HG03066 (cell line): ENCODE measurements at regions not wholly inside any gene's neighbourhood (a gene's known extent, or its start where the extent isn't known, plus 50 kb on each side); places are given as distances from the start of the nearest gene placed in this dataset.
"Not testable (repeated sequence)": the region's sequence is repeated elsewhere in the genome, so short reads cannot be mapped to it uniquely, and the experiment has no call there.

Experiments
- ATAC-seq: cut with Tn5 transposase; IDR thresholded peaks from one replicate; pipeline ENCODE4 v1.9.1; 2021; ENCODE audit warnings: low read depth; ENCODE audit not compliant: unreplicated experiment

DNA sequence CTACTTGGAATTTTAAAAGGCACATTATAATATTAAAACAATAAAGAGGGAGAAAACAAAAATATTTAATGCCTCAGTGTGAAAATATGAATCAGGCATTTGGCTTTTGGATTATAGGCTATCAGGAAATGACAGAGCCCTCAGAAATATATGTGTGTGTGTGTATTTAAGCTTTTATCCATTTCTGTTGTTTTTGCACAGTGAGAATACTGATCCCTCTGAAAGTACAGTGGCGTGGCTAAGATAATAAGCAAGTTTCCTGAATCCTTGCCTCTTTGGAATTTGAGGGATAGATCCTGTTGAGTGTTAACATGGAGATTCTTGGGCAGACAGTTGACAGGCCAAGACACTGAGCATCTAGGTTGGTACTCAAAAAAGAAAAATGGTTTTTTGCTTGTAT lies 234.8 kb upstream of the ZBTB20 start:
- no peak for ATAC-seq

DNA sequence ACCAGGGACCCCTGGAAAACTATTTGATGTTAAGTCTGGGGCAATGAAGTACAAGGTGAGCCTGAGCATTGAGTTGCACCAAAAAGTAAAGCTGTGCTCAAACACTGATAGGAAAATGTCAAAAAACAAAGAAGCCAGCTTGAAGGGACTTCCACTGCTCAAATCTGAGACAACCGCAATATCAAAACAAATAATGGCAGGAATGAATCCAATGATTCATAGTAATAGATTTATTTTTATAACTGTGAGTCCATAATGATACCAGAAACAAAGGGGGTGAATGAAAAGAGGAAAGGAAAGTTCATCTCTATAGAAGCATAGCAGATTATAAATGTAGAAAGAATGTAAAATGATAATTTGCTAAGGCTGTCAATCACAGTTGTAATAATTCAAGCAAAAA lies 237.3 kb upstream of the ZBTB20 start:
- no peak for ATAC-seq

DNA sequence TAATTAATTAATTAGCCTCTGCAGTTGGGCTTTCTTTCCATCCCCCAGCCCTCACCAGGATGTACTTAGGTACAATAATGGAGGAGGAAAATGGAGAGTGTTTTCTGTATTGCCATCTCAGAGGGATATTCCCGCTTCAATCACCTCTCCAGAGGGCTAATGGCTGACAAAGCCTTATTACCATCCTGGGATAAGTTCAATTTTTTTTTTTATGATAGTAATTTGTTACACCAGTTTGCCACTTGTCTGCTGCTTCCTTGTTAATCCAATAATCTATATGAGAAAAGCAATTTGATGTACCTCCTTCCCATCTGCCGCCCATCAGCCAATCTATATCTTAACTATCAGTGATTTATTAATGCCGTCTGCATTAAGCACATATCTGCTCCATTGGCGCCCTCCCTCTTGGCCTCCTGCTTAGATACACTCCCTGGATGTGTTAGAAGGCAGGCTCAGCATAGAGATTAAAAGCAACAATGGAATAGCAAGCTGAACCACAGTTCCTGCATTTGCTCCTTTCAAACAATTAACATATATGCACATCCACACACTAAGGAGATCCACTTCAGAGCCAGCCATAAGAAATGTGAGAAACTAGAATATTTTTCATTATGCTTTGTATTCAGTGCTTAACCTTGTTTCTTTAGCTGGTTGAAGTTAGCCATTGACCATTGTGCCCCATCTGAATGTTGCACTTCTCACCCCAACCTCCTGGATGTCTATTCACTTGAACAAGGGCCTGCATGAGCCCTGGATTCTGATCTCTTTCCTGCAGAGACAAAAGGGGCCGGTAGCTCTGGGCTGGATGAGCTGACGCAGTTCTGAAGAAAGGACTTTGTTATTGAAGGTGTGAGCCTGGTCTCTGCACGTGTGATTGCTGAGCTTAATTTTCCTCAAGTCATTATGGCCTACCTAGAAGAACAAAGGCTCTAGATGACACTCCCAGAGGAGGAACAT lies 237.3 kb upstream of the GAP43 start:
- ATAC-seq, result no peak

DNA sequence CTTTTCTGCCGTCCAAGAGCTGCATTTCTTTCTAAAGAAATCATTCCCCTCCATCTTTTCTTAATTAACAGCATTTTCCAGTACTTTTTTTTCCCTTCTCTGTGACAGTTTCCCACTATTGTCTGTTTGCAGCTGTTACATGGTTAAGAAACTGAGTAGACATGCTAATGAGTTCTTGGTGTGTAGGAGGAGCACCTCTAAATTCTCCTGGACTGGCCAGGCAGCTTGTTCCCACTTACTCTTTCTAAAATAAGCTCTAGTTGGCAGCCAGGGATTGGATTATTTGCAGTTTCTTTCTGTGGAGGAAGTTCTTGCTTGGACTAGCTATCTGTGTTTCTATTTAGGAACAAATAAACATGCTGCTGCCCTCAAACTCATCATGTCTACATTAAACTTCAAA lies 235.1 kb upstream of the GAP43 start:
- no peak for ATAC-seq

DNA sequence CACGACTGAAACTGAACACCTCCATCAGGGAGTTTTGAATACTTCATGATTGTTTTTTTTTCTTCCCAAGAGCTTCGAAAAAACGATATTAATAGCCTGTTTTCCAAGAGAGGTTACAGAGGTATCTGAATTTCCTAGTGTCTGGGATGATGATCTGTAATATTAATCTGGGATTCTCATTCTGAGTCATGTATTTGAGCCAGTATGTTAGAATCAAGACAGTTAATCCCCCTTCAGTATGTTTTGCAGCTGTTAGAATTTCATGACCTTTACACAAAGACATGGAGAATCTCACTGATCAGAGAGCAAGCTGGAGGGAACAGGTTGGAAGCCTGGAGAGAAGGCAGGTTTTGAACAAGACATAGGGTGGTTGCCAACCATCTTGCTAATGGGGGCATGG lies 234.5 kb upstream of the GAP43 start:
- ATAC-seq, result no peak

DNA sequence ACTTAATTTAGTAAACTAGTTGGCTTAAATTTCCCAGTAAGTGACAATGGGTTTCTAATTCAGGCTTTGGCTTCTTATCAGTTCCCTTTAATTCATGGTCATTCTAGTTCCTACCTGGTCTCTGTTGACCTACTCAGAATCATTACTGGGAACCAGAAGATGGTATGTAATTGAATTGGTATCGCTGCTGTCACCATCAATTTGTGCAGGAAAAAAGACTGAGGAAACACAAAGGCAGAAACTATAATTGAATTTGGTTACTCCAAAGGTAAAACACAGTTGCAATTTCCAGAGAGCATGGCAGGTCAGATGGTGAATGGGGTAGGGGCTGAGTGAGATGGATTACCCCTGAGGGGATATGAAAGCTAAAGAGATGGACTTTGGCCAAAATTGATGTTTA lies 226.5 kb upstream of the GAP43 start:
- no peak for ATAC-seq

DNA sequence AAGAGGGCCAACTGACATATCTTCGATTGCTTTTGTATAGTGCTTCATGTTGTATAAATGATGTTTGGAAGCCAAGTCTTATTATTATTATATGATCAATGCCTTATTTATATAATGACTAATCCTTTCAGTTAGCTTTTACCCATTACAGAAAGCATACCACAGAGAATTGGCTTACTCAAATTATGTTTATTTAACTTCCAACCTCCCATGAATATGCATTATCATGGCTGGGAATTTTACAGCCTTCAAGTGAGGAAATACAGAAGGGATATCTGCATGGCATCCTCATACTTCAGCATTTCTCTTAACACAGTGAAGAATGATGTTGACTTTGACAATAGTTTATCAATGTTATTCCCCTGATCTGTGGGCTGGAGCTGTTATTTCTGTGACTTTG lies 225.9 kb upstream of the GAP43 start:
- no peak for ATAC-seq

DNA sequence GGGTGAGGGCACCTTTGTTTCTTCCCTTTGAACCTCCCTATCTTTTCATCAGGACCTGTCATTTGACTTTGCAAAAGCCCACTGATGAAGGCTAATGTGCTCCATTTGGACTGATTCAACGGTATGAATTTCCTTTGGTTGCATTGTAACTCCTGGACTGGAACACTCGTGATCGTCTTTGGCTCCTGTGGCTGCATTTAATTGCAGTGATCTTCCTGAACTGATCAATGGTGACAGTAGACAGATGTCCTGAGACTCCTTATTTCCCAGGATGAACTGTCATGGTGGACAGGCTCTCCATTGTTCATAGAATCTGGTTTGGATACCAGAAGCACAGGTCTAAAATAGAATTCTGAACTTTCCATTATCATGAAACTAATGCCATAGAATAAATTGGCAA lies 224.8 kb upstream of the GAP43 start:
- ATAC-seq, result no peak

DNA sequence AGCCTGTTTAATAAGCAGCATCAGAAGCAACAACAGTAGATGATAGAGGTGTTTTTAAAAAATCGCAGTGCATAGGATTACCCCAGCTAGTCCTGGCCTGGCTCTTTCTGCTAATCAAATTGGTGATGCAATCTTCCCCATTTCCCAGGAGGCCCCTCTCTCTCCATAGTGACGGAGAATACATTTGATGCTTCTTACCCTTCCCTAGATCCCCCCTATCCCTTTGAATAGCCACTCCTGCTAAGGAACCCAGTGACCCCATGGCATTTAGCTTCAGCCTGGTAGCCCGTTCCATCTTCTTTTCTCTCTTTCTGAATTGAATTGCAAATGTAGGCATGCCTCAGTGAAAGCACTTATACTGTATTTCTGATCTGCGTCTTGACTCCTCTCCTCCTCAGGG lies 223.6 kb upstream of the GAP43 start:
- no peak for ATAC-seq

DNA sequence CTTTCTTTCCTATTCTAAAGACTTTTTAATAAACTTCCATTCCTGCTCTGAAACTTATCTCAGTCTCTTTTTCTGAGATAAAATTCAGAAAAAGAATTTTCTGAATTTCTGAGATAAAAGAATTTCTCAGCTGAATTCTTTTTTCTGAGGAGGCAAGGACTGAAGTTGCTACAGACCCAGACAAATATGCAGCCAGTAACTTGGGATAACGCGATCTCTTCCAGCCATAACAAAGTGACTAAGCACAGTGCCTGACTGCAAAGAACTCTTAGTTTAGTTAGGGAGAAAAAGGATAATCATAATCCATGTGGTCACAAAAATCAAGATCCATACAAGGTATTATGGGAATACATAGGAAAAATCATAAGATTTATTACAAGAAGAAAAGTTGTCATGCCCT lies 222.0 kb upstream of the GAP43 start:
- no peak for ATAC-seq

DNA sequence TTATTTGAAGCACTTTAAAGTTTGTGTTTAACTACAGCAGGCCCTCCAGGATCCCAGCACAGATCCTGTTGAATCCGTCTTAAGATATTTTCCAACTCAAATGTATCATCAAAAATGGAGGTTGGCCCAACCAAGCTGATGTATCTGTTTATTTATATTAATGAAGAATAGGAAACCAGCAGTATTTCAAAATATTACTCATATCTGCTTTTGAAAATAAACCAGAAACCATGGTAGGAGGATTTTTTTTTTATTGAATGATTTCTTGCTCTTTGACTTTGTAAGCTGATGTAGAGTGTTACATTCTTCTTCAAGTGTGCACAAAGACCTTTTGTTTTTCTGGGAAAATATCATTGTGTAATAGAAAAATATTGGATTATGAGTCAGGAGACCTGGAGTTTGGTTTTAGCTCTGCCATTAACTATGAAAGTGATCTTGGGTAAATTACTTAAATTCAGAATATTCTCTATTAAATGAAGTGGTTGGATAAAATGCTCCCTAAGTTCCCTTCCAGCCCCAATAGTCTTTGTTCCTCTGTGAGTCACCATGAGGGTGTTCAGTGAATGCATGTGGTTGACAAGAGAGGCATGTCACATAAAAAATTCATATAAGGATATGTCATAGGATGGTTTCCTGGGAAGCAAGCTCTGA lies 221.3 kb upstream of the GAP43 start:
- no peak for ATAC-seq

DNA sequence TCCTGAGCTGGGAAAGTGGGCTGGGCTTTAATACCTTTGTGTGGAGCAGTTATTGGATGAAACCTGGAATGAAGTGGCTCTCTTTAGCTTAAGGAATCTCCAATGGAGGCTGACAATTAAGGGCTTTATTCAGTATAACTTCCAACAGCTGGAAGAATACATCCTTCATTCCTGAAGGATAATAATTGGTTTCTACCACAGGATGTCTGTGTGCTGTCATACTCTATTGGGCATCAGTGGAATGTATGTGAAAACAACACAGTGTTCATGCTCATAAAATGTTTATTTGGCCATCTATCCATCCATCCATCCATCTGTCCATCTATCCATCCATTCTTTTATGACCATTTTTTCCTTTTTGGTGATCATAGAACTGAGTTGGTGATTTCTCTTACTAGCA lies 220.7 kb upstream of the GAP43 start:
- ATAC-seq, result no peak

DNA sequence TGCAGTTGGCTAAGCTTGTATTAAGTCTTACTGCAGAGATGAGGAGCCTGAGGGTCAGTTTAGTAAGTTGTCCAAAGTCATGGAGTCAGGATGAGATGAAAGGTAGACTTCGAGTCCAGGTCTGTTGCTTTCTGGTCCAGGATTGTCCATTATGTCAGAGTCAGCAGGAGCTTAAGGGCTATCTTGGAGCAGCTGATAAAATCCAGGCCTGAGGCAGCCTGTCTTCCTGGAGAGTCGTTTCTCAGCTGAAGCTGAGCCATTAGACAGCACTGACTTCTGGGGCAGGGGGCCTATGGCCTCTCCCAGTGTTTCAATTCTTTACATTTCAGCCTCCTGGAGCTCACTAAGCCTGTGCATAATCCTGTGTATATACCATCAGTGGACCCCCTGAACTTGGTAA lies 219.5 kb upstream of the GAP43 start:
- no peak for ATAC-seq

DNA sequence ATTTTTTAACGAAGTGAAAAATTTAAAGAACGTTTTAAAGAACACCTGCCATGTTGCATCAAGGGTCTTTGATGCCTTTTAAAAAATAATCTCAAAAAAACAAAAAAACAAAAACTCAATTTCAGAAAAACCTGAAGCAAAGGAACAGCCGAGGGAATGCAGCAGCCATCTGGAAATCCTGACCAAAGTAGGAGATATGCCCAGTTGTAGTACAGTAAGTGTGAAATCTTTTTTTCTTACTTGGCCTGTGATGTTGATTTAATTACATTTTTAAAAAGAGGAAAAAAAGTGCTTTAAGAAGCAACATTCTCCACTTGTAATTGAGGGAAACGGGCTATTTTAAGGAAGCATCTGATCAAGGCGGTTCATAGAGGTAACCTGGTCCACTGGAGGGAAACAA lies 213.7 kb upstream of the GAP43 start:
- ATAC-seq, result no peak

DNA sequence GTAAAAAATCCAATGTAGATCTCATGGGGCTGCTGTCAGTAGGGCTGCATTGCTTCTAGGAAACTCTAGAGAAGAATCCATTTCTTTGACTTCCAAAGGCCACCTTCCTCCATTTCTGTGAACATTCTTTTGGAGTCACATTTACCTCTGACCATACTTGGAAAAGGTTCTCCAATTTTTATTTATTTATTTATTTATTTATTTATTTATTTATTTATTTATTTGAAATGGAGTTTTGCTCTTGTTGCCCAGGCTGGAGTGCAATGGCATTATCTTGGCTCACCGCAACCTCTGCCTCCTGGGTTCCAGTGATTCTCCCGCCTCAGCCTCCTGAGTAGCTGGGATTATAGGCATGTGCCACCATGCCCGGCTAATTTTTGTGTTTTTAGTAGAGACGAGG lies 208.7 kb upstream of the GAP43 start:
- ATAC-seq, result not testable (repeated sequence)

DNA sequence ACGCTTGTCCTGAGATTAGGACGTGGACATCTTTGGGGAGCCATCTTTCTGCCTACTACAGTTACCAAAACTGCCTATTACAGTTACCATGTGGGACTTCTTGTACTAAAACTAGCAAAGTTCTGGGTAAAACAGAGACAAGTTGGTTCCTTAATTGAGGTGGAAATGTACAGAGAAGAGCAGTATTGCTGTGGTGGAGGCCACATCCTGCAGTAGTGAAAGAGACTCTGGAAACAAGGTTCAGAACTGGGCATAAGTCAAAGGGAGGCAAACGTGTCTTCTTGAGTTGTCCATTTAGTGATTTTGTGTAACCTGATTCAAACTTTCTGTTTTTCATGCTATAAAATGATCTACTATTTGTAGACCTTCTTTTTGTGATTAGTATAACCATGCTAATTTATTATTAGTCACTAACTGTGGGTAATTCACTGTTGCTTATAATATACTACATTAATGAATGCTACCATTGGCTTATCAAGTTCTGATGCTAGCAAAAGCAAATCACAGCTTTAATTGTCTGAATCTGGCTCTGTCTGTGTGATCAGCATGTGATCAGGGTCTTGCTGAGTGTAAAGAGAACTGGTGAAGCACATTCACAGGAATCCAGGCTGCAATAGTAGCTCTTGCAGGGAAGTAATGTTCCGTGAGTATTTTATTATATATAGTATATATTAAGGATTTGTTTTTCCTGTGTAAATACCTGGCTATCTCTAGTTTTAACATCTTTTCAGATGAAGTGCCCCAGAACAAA lies 207.9 kb upstream of the GAP43 start:
- no peak for ATAC-seq

DNA sequence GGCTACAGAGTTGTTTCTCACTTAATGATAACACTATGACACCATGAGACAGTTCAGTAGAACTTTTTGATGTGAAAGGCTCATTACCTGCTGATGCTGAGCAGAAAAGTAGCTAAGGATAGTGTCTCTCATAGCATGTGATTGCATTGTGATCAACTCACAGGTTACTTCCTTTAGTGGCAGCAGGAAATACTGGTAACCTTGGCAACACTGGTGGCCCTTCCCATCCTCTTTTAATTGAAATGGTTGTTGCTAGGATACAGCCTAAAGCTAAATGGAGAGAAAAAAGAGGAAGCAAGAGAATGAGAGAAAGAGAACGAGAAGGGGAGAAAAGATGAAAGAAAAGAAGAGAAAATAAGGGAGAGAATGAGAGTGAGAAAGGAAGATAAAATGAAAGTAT lies 204.7 kb upstream of the GAP43 start:
- ATAC-seq, result no peak

DNA sequence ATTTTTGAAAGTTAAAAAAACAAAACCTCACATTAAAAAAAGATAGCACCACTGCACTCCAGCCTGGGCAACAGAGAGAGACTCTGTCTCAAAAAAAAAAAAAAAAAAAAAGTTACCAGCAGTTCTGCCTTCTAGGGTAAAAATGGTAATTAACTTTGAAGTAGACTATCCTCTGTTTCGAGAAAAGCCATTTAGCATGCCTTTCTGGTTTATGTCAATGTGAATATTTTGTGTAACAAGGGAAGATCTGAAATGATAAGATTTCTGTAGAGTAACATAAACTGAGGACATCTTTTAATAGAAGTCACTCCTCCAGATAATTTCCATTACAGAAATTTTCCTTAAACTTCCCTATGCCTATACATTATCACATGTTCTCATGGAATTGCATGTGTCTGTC lies 203.2 kb upstream of the GAP43 start:
- ATAC-seq, result no peak

DNA sequence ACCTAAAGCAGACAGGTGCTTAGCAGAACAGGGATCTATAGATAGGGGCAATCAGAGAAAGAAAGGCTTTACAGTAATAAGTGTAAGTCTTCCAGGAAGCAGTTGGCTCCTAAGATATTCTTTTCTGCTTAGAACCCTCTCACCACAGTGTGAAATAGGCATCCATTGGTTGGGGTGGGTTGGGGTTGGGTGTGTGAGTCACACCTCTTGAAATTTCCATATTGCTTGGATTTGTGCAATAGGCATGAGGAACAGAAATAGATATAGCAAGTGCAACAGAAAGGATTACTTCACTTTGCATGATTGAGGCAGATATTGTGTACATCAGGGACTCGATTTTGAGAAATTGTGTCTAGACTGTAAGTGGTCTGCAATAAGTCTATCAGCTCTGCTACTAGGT lies 200.1 kb upstream of the GAP43 start:
- no peak for ATAC-seq

DNA sequence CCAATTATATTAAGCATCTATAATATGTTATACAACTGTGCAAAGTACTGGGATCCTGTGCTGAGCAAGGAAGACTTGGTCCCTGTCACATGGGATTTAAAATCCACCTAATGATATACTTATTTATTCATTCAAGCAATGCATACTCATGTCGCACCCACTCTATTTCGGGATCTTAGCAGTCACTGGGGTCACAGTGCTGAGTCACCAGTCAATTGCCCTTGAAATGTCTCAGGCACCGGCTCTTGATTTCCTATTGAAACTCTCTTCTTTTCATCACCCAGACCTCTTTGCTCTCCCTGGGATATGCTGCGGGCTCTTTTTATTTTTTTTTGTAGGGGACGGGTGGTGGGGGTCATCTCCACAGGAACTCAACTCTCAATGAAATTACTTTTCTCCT lies 194.5 kb upstream of the GAP43 start:
- ATAC-seq, result no peak

DNA sequence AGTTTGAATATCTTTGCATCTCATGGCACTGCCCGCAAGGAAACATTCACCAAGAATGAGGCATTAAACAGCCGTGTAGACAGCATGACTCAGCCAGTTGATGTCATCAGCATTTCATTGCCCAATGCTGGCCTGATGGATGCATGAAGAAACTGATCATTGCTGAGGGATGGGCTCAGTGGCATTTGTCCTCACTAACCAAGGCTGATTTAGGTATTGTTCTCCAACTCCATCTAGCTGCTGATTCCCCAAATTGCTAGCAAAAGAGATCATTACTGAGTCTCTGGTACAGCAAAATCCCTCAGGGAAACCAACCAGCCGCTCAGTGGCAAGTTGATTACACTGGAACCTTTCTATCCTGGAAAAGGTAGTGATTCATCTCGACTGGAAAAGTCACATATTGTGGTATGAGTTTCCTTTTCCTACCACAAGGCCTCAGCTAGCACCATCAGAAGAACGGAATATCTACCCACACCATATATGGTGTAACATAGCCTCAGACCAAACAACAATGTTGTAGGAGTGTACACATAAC lies 186.5 kb upstream of the GAP43 start:
- no peak for ATAC-seq
